RWPE1 (cell line): ENCODE measurements at regions not wholly inside any gene's neighbourhood (a gene's known extent, or its start where the extent isn't known, plus 50 kb on each side); places are given as distances from the start of the nearest gene placed in this dataset.

ENCODE experiments used
- CTCF ChIA-PET: fragments of 350-600 bp; sonication (Branson Sonifier 250); formaldehyde crosslinking; extraction: SDS; loops from one replicate; lab custom pipeline; 2021; lab: Yijun Ruan, JAX
- POLR2A ChIA-PET: fragments of 400-600 bp; formaldehyde crosslinking; extraction: SDS; loops from one replicate; lab custom pipeline; 2020; ENCODE audit warnings: antibody characterized with exemption; ENCODE audit not compliant: low non-redundant PET; lab: Yijun Ruan, JAX
- DNase-seq: peaks from one replicate; pipeline ENCODE4 v3.0.0; 2012; ENCODE audit warnings: low spot score
- H3K27ac ChIP-seq: fragments of 450-650 bp; 2 replicates; pipeline ENCODE4 v1.5.1; 2017
- TF ChIP-seq, protein P1 (sequence below): fragments of 450-650 bp; conservative IDR thresholded peaks from 2 replicates; pipeline ENCODE4 v1.5.1; 2017; ENCODE audit warnings: low read depth, mild to moderate bottlenecking

GRCh38 chrX:9357518-9358114 lies 107.2 kb upstream of the TBL1X start:
- POLR2A ChIA-PET = no interaction called here
- no peak for DNase-seq
- TF ChIP-seq, protein P1, sequence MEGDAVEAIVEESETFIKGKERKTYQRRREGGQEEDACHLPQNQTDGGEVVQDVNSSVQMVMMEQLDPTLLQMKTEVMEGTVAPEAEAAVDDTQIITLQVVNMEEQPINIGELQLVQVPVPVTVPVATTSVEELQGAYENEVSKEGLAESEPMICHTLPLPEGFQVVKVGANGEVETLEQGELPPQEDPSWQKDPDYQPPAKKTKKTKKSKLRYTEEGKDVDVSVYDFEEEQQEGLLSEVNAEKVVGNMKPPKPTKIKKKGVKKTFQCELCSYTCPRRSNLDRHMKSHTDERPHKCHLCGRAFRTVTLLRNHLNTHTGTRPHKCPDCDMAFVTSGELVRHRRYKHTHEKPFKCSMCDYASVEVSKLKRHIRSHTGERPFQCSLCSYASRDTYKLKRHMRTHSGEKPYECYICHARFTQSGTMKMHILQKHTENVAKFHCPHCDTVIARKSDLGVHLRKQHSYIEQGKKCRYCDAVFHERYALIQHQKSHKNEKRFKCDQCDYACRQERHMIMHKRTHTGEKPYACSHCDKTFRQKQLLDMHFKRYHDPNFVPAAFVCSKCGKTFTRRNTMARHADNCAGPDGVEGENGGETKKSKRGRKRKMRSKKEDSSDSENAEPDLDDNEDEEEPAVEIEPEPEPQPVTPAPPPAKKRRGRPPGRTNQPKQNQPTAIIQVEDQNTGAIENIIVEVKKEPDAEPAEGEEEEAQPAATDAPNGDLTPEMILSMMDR = no peak
- H3K27ac ChIP-seq = no peak overlapping the region
- CTCF ChIA-PET = interaction anchor here (0.5 kb wide), 1 partner anchor 77 kb away, joined by 3 read pairs; no protein-coding TSS in a partner anchor

- DNase-seq = no peak
- no peak overlapping the region for H3K27ac ChIP-seq
- ChIA-PET CTCF (no interaction called here), POLR2A (no interaction called here)
- TF ChIP-seq, protein P1 = no peak
Measured at GRCh38 chrX:9362363-9362928, 102.4 kb upstream of the TBL1X start.

GRCh38 chrX:9367421-9367820 lies 97.4 kb upstream of the TBL1X start:
- ChIA-PET POLR2A (no interaction called here), CTCF (no interaction called here)
- no peak overlapping the region for H3K27ac ChIP-seq
- DNase-seq = no peak
- TF ChIP-seq, protein P1 = no peak

DNA sequence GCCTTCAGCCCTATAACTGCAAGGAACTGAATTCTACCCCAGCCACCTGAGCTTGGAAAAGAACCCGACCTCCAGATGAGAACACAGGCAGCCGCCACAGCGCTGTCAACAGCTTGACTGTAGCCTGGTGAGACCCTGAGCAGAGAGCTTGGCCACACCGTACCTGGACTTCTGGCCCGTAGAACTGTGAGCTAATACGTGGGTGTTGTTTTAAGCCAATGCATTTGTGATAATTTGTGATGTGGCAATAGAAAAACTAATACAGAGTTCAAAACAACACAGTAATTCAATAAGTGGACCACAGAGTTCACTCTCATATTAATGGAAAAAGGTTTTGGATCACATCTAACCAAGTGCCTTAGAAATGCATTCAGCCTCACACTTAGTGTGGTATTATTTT lies 96.6 kb upstream of the TBL1X start:
- ChIA-PET CTCF (no interaction called here), POLR2A (no interaction called here)
- TF ChIP-seq, protein P1 = no peak
- H3K27ac ChIP-seq = no peak overlapping the region
- no peak for DNase-seq

DNA sequence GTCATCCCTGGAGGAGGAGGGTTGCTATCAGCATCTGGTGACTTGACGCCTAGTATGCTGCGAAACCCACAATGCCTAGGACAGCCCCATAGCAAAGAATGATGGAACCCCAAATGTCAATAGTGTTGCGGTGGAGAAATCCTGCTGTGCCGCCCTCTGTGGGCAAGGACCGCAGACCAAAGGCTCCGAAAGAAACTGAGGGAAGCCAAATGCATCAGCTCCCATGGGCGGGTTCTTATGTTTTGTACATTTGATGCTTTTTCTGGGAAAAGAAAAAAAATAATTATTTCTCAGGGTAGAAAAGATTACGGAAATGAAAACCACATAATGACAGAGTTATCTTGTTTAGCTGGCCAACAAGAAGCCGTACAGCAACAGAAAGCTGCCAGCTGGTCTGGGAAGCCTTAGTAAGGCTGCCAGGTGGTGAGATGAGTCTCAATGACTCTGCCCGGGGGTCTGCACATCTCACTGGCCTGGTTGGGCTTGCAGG lies 95.0 kb upstream of the TBL1X start:
- H3K27ac ChIP-seq = no peak overlapping the region

DNA sequence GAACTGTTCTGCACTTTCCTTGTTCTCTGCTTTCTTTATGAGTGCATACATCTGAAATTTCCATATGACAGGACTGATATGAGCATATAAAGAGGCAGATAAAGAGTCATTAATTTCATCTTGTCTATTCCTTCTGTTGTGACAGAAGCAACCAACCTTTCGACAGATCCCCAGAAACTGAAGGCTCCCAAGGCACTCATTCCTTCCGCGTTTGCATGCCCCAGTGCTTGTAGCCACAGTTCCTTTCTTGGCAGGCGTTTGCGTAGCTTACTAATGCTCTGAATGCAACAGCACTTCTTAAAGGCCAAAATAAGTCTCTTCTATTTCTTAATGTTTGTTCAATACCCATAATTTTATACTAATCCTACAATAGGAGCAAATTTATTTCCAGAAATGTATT lies 94.0 kb upstream of the TBL1X start:
- TF ChIP-seq, protein P1 = no peak
- ChIA-PET POLR2A (no interaction called here), CTCF (no interaction called here)
- DNase-seq = no peak
- H3K27ac ChIP-seq = no peak overlapping the region

More for the DNA sequence above, 95.0 kb upstream of the TBL1X start:
- ChIA-PET CTCF (no interaction called here), POLR2A (no interaction called here)
- TF ChIP-seq, protein P1 = no peak
- no peak for DNase-seq
